B cell (primary cell): ENCODE measurements at regions not wholly inside any gene's neighbourhood (a gene's known extent, or its start where the extent isn't known, plus 50 kb on each side); places are given as distances from the start of the nearest gene placed in this dataset.

Source experiments
- CTCF ChIP-seq: fragments of 200-600 bp; IDR thresholded peaks from one replicate; pipeline ENCODE4 v1.8.0; 2022; ENCODE audit warnings: antibody characterized with exemption, mild to moderate bottlenecking
- EZH2 ChIP-seq: IDR thresholded peaks from 2 replicates; pipeline ENCODE4 v1.6.1; 2012; ENCODE audit warnings: borderline replicate concordance, low read depth, mild to moderate bottlenecking, moderate library complexity, low read length; ENCODE audit not compliant: insufficient read depth, poor library complexity, severe bottlenecking

- TF ChIP-seq CTCF = no peak
- no peak for TF ChIP-seq EZH2
Observed at GRCh38 chr2:41830600-41830999, 217.2 kb upstream of the PKDCC start.
